ENCODE measurements at regions not wholly inside any gene's neighbourhood (a gene's known extent, or its start where the extent isn't known, plus 50 kb on each side); places are given as distances from the start of the nearest gene placed in this dataset.
"Not testable (repeated sequence)": the region's sequence is repeated elsewhere in the genome, so short reads cannot be mapped to it uniquely, and the experiment has no call there.

- DNase-seq (ENCODE audit: low spot score): no peak
- intact Hi-C loops (cut with micrococcal nuclease): no loop called here
- no peak overlapping the region for H3K27ac Mint-ChIP-seq
- no peaks in the 10 kb centered on the region for H3K9me3 Mint-ChIP-seq
- H3K27me3 Mint-ChIP-seq (ENCODE audit: low read depth): peaks cover 45% of the 10 kb centered on the region
- H3K36me3 Mint-ChIP-seq (ENCODE audit: low read depth): no peaks in the 10 kb centered on the region
- H3K4me1 Mint-ChIP-seq (ENCODE audit: low read depth): peaks cover 2% of the 10 kb centered on the region
- no peak overlapping the region for H3K4me3 Mint-ChIP-seq (ENCODE audit: low read depth)
Observed at GRCh38 chr9:129551393-129551973, 69.4 kb downstream of the C9orf50 start.

GRCh38 chr9:129550977-129551376, 69.9 kb downstream of the C9orf50 start:
- H3K9me3 Mint-ChIP-seq; H3K4me1 Mint-ChIP-seq (ENCODE audit: low read depth); H3K36me3 Mint-ChIP-seq (ENCODE audit: low read depth); H3K4me3 Mint-ChIP-seq (ENCODE audit: low read depth); H3K27ac Mint-ChIP-seq; DNase-seq (ENCODE audit: low spot score); intact Hi-C loops (cut with micrococcal nuclease): not testable (repeated sequence)
- H3K27me3 Mint-ChIP-seq (ENCODE audit: low read depth): peaks cover 45% of the 10 kb centered on the region

- intact Hi-C loops (cut with micrococcal nuclease): no loop called here
- no peaks in the 10 kb centered on the region for H3K9me3 Mint-ChIP-seq
- peaks cover 2% of the 10 kb centered on the region for H3K4me1 Mint-ChIP-seq (ENCODE audit: low read depth)
- DNase-seq (ENCODE audit: low spot score): no peak
- H3K4me3 Mint-ChIP-seq (ENCODE audit: low read depth): peak overlapping the region; percentile 66
- no peaks in the 10 kb centered on the region for H3K36me3 Mint-ChIP-seq (ENCODE audit: low read depth)
- no peak overlapping the region for H3K27ac Mint-ChIP-seq
- H3K27me3 Mint-ChIP-seq (ENCODE audit: low read depth): peaks cover 45% of the 10 kb centered on the region
Observed at GRCh38 chr9:129550199-129550839, 70.6 kb downstream of the C9orf50 start.

DNA sequence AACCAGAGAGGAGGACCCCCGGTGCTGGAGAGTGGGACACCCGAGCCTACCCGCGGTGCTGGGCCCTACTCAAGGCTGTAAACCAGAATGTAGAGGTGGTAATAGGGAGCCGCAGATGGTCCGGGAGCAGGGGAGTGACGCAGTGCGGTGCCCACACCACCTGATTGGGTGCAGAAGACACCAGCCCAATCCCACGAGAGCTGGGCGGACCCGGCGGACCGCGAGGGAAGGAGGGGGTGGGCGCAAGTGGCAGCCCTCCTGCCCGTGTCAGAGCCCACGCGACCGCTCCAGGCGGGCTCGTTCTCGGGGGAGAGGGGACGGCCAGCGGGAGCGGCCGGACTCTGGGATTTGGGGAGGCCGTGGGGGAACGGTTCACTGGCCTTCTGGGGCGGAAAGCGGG, 71.2 kb downstream of the C9orf50 start:
- intact Hi-C loops (cut with micrococcal nuclease): no loop called here
- no peak for DNase-seq (ENCODE audit: low spot score)
- peaks cover 2% of the 10 kb centered on the region for H3K4me1 Mint-ChIP-seq (ENCODE audit: low read depth)
- H3K9me3 Mint-ChIP-seq: no peaks in the 10 kb centered on the region
- H3K27me3 Mint-ChIP-seq (ENCODE audit: low read depth): peaks cover 47% of the 10 kb centered on the region
- H3K27ac Mint-ChIP-seq: no peak overlapping the region
- H3K4me3 Mint-ChIP-seq (ENCODE audit: low read depth): peak overlapping the region; percentile 13
- no peaks in the 10 kb centered on the region for H3K36me3 Mint-ChIP-seq (ENCODE audit: low read depth)

GRCh38 chr9:129549139-129549538, 71.8 kb downstream of the C9orf50 start:
- H3K36me3 Mint-ChIP-seq (ENCODE audit: low read depth): no peaks in the 10 kb centered on the region
- no peaks in the 10 kb centered on the region for H3K9me3 Mint-ChIP-seq
- no peak for DNase-seq (ENCODE audit: low spot score)
- peaks cover 47% of the 10 kb centered on the region for H3K27me3 Mint-ChIP-seq (ENCODE audit: low read depth)
- no peak overlapping the region for H3K27ac Mint-ChIP-seq
- peaks cover 2% of the 10 kb centered on the region for H3K4me1 Mint-ChIP-seq (ENCODE audit: low read depth)
- peak overlapping the region; percentile 13 for H3K4me3 Mint-ChIP-seq (ENCODE audit: low read depth)
- intact Hi-C loops (cut with micrococcal nuclease): no loop called here

GRCh38 chr9:129548571-129549135, 72.2 kb downstream of the C9orf50 start:
- Mint-ChIP-seq H3K27me3 (ENCODE audit: low read depth) (peaks cover 48% of the 10 kb centered on the region), H3K27ac (no peak overlapping the region), H3K4me1 (ENCODE audit: low read depth) (peaks cover 2% of the 10 kb centered on the region), H3K36me3 (ENCODE audit: low read depth) (no peaks in the 10 kb centered on the region), H3K9me3 (no peaks in the 10 kb centered on the region), H3K4me3 (ENCODE audit: low read depth) (no peak overlapping the region)
- intact Hi-C loops (cut with micrococcal nuclease): no loop called here
- DNase-seq (ENCODE audit: low spot score): no peak

- Mint-ChIP-seq H3K4me1 (ENCODE audit: low read depth) (peaks cover 2% of the 10 kb centered on the region), H3K4me3 (ENCODE audit: low read depth) (no peak overlapping the region), H3K36me3 (ENCODE audit: low read depth) (no peaks in the 10 kb centered on the region), H3K27me3 (ENCODE audit: low read depth) (peaks cover 49% of the 10 kb centered on the region), H3K9me3 (no peaks in the 10 kb centered on the region), H3K27ac (no peak overlapping the region)
- intact Hi-C loops (cut with micrococcal nuclease): no loop called here
- no peak for DNase-seq (ENCODE audit: low spot score)
Observed at GRCh38 chr9:129547869-129548570, 72.9 kb downstream of the C9orf50 start.

- intact Hi-C loops (cut with micrococcal nuclease): no loop called here
- Mint-ChIP-seq H3K36me3 (ENCODE audit: low read depth) (no peaks in the 10 kb centered on the region), H3K4me1 (ENCODE audit: low read depth) (peaks cover 2% of the 10 kb centered on the region), H3K27ac (no peak overlapping the region), H3K27me3 (ENCODE audit: low read depth) (peaks cover 45% of the 10 kb centered on the region), H3K4me3 (ENCODE audit: low read depth) (no peak overlapping the region), H3K9me3 (no peaks in the 10 kb centered on the region)
- no peak for DNase-seq (ENCODE audit: low spot score)
Observed at GRCh38 chr9:129547063-129547462, 73.8 kb downstream of the C9orf50 start.

- DNase-seq (ENCODE audit: low spot score); H3K36me3 Mint-ChIP-seq (ENCODE audit: low read depth); H3K4me1 Mint-ChIP-seq (ENCODE audit: low read depth); H3K4me3 Mint-ChIP-seq (ENCODE audit: low read depth); intact Hi-C loops (cut with micrococcal nuclease); H3K27ac Mint-ChIP-seq; H3K9me3 Mint-ChIP-seq: not testable (repeated sequence)
- H3K27me3 Mint-ChIP-seq (ENCODE audit: low read depth): peaks cover 37% of the 10 kb centered on the region
Observed at GRCh38 chr9:129545876-129546275, 75.0 kb downstream of the C9orf50 start.

DNA sequence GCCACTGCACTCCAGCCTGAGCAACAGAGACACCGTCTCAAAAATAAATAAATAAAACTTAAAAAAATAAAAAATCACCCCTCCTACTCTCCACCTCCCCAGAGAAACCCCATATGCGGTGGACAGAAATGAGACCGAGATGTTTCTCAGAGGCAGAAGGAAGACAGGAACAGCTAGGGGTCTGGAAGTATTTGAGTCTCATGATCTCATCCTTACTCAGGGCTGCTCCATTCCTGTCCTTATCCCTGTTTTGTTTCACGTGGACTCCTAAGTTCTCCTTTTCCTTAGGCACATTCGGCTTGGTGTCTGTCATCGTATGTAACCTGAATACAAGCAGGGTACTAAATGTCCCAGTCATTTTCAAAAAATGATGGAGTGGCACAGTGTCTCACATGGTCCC, 76.1 kb downstream of the C9orf50 start:
- Mint-ChIP-seq H3K36me3 (ENCODE audit: low read depth) (no peaks in the 10 kb centered on the region), H3K9me3 (no peaks in the 10 kb centered on the region), H3K4me3 (ENCODE audit: low read depth) (no peak overlapping the region), H3K27me3 (ENCODE audit: low read depth) (peaks cover 34% of the 10 kb centered on the region), H3K27ac (no peak overlapping the region), H3K4me1 (ENCODE audit: low read depth) (peaks cover 2% of the 10 kb centered on the region)
- intact Hi-C loops (cut with micrococcal nuclease): no loop called here
- no peak for DNase-seq (ENCODE audit: low spot score)

DNA sequence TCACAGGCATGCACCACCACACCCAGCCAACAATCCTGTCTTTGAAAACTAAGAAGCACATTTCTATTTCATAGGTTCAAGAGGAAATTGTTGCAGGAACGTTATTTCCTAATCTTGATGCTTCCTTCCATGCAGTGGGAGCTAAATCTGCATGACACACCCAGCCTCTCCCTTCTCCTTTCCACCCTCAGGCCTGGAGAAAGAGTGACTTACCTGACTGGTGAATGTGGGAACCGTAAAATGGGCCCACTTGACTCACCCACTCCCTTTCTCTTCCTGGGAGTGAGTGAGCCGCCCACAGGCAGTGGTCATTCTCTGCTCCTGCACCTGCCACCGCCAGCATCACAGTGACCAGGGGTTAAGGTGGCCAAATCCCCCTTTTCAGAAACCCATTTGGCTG, 78.2 kb downstream of the C9orf50 start:
- H3K4me1 Mint-ChIP-seq (ENCODE audit: low read depth): no peaks in the 10 kb centered on the region
- intact Hi-C loops (cut with micrococcal nuclease): no loop called here
- H3K36me3 Mint-ChIP-seq (ENCODE audit: low read depth): peaks cover 6% of the 10 kb centered on the region
- peaks cover 7% of the 10 kb centered on the region for H3K9me3 Mint-ChIP-seq
- no peak for DNase-seq (ENCODE audit: low spot score)
- H3K27me3 Mint-ChIP-seq (ENCODE audit: low read depth): peaks cover 25% of the 10 kb centered on the region
- no peak overlapping the region for H3K27ac Mint-ChIP-seq
- no peak overlapping the region for H3K4me3 Mint-ChIP-seq (ENCODE audit: low read depth)

- no peak for DNase-seq (ENCODE audit: low spot score)
- H3K4me1 Mint-ChIP-seq (ENCODE audit: low read depth): no peaks in the 10 kb centered on the region
- H3K27me3 Mint-ChIP-seq (ENCODE audit: low read depth): peaks cover 21% of the 10 kb centered on the region
- H3K27ac Mint-ChIP-seq: no peak overlapping the region
- H3K36me3 Mint-ChIP-seq (ENCODE audit: low read depth): peaks cover 6% of the 10 kb centered on the region
- H3K9me3 Mint-ChIP-seq: peaks cover 7% of the 10 kb centered on the region
- H3K4me3 Mint-ChIP-seq (ENCODE audit: low read depth): no peak overlapping the region
- intact Hi-C loops (cut with micrococcal nuclease): no loop called here
Observed at GRCh38 chr9:129541270-129541669, 79.6 kb downstream of the C9orf50 start.

- Mint-ChIP-seq H3K27me3 (ENCODE audit: low read depth) (peaks cover 22% of the 10 kb centered on the region), H3K27ac (no peak overlapping the region)
Observed at GRCh38 chr9:129539446-129539845, 81.5 kb downstream of the C9orf50 start.

More at GRCh38 chr9:129539446-129539845, 81.5 kb downstream of the C9orf50 start:
- H3K36me3 Mint-ChIP-seq (ENCODE audit: low read depth): peaks cover 6% of the 10 kb centered on the region
- no peak for DNase-seq (ENCODE audit: low spot score)
- no peak overlapping the region for H3K4me3 Mint-ChIP-seq (ENCODE audit: low read depth)
- peaks cover 7% of the 10 kb centered on the region for H3K9me3 Mint-ChIP-seq
- intact Hi-C loops (cut with micrococcal nuclease): no loop called here
- no peaks in the 10 kb centered on the region for H3K4me1 Mint-ChIP-seq (ENCODE audit: low read depth)

All from activated T-helper 2 cell treated with anti-CD3 and anti-CD28 coated beads, Interferon-gamma antibody, Interleukin-2, Interleukin-4, amounts not matched to agents 10 μg/mL and 5 μg/mL and 100 μg/mL, durations not matched to agents 14 hours and 24 hours and 36 hours (primary cell).